ENCODE measurements at regions not wholly inside any gene's neighbourhood (a gene's known extent, or its start where the extent isn't known, plus 50 kb on each side); places are given as distances from the start of the nearest gene placed in this dataset.

GRCh38 chr12:124071075-124071443 lies 98.0 kb downstream of the ZNF664 start:
- TF ChIP-seq CTCF (IDR thresholded peaks at IDR 0.05) (no peak), POLR2A (IDR thresholded peaks at IDR 0.05) (no peak)

Measured in testis (tissue), 2 donors.